CD14-positive monocyte (primary cell): ENCODE measurements at regions not wholly inside any gene's neighbourhood (a gene's known extent, or its start where the extent isn't known, plus 50 kb on each side); places are given as distances from the start of the nearest gene placed in this dataset.

Experiments used
- DNase-seq, 3 donors: peaks; one replicate each; pipeline ENCODE4 v3.0.0-alpha.2; 2011 to 2022
- H2AFZ ChIP-seq: 2 replicates; pipeline ENCODE4 v1.6.0; 2012; ENCODE audit warnings: mild to moderate bottlenecking, low read depth, low read length, inconsistent platforms; ENCODE audit not compliant: insufficient read depth, poor library complexity, severe bottlenecking
- H3K27ac ChIP-seq, 2 donors: 1 replicate in 1 of 2; 2 replicates in 1 of 2; pipeline ENCODE4 v1.5.1; 2012 to 2013; ENCODE audit warnings: low read length in 2 of 2, control low read depth in 1 of 2, inconsistent platforms in 1 of 2, low read depth in 1 of 2, mild to moderate bottlenecking in 1 of 2
- H3K27me3 ChIP-seq, 2 donors: one replicate each; pipeline versions ENCODE4 v1.6.0 to v1.6.1; 2011 to 2013; ENCODE audit warnings: low read length in 2 of 2; ENCODE audit not compliant: control insufficient read depth in 2 of 2, insufficient read depth in 2 of 2
- H3K36me3 ChIP-seq, 2 donors: replicated peaks in 1 of 2; 1 replicate in 1 of 2; 2 replicates in 1 of 2; pipeline versions ENCODE4 v1.5.1 to v1.6.1; 2012 to 2013; ENCODE audit warnings: low read length in 2 of 2, control low read depth in 1 of 2, inconsistent platforms in 1 of 2, mild to moderate bottlenecking in 1 of 2; ENCODE audit not compliant: insufficient read depth in 2 of 2, control insufficient read depth in 1 of 2
- H3K4me1 ChIP-seq, 2 donors: 1 replicate in 1 of 2; 2 replicates in 1 of 2; pipeline versions ENCODE4 v1.5.1 to v1.6.1; 2012 to 2013; ENCODE audit warnings: low read length in 2 of 2, control low read depth in 1 of 2, inconsistent platforms in 1 of 2, mild to moderate bottlenecking in 1 of 2, moderate library complexity in 1 of 2; ENCODE audit not compliant: insufficient read depth in 2 of 2, control insufficient read depth in 1 of 2
- H3K4me2 ChIP-seq: replicated peaks from 2 replicates; pipeline ENCODE3; 2012; ENCODE audit warnings: low read length, moderate library complexity, mild to moderate bottlenecking; ENCODE audit not compliant: poor library complexity, severe bottlenecking; ENCODE audit errors: extremely low read depth
- H3K4me3 ChIP-seq, 3 experiments: fragments of 200-600 bp in 1 of 3; sonication (generic) in 1 of 3; replicated peaks in 1 of 3; 1 replicate in 2 of 3; 2 replicates in 1 of 3; pipeline ENCODE4 v1.5.1; 2011 to 2013; ENCODE audit warnings: low read length in 3 of 3, mild to moderate bottlenecking in 3 of 3, control low read depth in 2 of 3, low read depth in 2 of 3, inconsistent platforms in 1 of 3, moderate library complexity in 1 of 3
- H3K79me2 ChIP-seq: 2 replicates; pipeline ENCODE4 v1.6.0; 2012; ENCODE audit warnings: mild to moderate bottlenecking, control low read depth, inconsistent platforms, low read length, moderate library complexity; ENCODE audit not compliant: insufficient read depth
- H3K9ac ChIP-seq: 2 replicates; pipeline ENCODE4 v1.6.0; 2017; ENCODE audit warnings: low read length, mild to moderate bottlenecking; ENCODE audit not compliant: insufficient read depth, poor library complexity, severe bottlenecking
- H3K9me3 ChIP-seq, 2 donors: replicated peaks in 1 of 2; 1 replicate in 1 of 2; 2 replicates in 1 of 2; pipeline versions ENCODE4 v1.5.1 to v1.6.1; 2012 to 2013; ENCODE audit warnings: low read length in 2 of 2, control low read depth in 1 of 2; ENCODE audit not compliant: control insufficient read depth in 1 of 2, insufficient read depth in 1 of 2
- H4K20me1 ChIP-seq: 2 replicates; pipeline ENCODE4 v1.6.0; 2012; ENCODE audit warnings: mild to moderate bottlenecking, low read length, control low read depth, moderate library complexity; ENCODE audit not compliant: insufficient read depth
- H3K27ac Mint-ChIP-seq, 7 donors: one replicate each; pipeline ENCODE4 v1.8.0; 2020; ENCODE audit warnings: mild to moderate bottlenecking in 7 of 7, mixed read lengths in 7 of 7, moderate library complexity in 6 of 7, inconsistent platforms in 2 of 7
- H3K27me3 Mint-ChIP-seq, 3 donors: one replicate each; pipeline ENCODE4 v1.8.0; 2021 to 2022; ENCODE audit warnings: low read depth in 3 of 3, mild to moderate bottlenecking in 3 of 3, mixed read lengths in 3 of 3, moderate library complexity in 3 of 3, inconsistent platforms in 1 of 3
- H3K36me3 Mint-ChIP-seq, 2 donors: one replicate each; pipeline ENCODE4 v1.8.0; 2020; ENCODE audit warnings: mixed read lengths in 2 of 2, inconsistent platforms in 1 of 2, mild to moderate bottlenecking in 1 of 2
- H3K4me1 Mint-ChIP-seq: one replicate; pipeline ENCODE4 v1.8.0; 2020; ENCODE audit warnings: mild to moderate bottlenecking, mixed read lengths
- H3K4me3 Mint-ChIP-seq, 2 donors: one replicate each; pipeline ENCODE4 v1.8.0; 2020; ENCODE audit warnings: mild to moderate bottlenecking in 2 of 2, mixed read lengths in 2 of 2, moderate library complexity in 1 of 2
- H3K9me3 Mint-ChIP-seq, 7 donors: one replicate each; pipeline ENCODE4 v1.8.0; 2020 to 2022; ENCODE audit warnings: mixed read lengths in 7 of 7, mild to moderate bottlenecking in 6 of 7, moderate library complexity in 6 of 7, inconsistent platforms in 2 of 7
- WGBS: methylation state at CpG from one replicate; pipeline ENCODE4 v1.1.5; 2013; ENCODE audit warnings: missing lambda C conversion rate; ENCODE audit not compliant: insufficient coverage; 5-methylcytosine and 5-hydroxymethylcytosine counted together
- intact Hi-C, 2 donors: fragments of 100-400 bp; cut with micrococcal nuclease; formaldehyde crosslinking; loops; one replicate each; pipeline versions ENCODE4 v1.15.0 to v1.15.1; 2023
- TF ChIP-seq, protein P1 (sequence below): fragments of 200-600 bp; IDR thresholded peaks from one replicate; pipeline ENCODE4 v1.8.0; 2022; ENCODE audit warnings: antibody characterized with exemption, mild to moderate bottlenecking

DNA sequence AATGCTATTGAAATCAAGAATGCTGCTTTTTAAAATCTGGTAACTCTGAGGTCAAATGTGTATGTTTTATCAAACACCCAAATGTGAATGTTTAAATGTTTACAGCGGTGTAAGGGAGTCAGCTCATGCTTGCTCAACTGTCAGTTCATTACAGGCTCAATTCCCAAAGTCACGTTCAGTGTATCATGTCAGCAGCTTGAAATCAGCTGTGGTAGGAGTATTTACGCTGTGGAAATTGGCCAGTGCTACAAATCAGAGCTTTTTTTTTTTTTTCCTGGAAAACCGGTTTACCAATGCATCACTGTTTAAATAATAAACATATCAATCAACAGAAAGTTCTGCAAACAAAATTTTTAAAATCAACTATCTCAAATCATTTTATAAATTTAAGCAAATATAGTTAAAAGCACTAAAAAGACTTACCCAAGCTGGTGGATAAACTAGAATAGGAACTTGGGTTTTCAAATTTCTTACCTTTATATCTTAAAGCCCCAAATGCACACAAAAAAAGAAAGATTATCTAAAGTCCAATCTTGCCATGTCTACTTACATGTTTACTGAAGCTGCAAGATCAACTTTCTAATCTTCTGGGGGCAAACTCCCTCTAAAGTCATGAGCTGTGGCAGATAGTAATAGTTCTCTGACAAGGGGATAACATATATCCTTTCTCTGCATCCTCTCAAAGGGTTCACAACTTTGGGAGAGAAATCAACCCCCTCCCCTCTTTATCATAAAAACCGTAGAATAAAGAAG is 57.6 kb upstream of the GRAMD2B start:
- 100% methylated on average over 1 of the region's 5 CpGs for WGBS
- no peak overlapping the region for H3K27ac Mint-ChIP-seq
- TF ChIP-seq, protein P1, sequence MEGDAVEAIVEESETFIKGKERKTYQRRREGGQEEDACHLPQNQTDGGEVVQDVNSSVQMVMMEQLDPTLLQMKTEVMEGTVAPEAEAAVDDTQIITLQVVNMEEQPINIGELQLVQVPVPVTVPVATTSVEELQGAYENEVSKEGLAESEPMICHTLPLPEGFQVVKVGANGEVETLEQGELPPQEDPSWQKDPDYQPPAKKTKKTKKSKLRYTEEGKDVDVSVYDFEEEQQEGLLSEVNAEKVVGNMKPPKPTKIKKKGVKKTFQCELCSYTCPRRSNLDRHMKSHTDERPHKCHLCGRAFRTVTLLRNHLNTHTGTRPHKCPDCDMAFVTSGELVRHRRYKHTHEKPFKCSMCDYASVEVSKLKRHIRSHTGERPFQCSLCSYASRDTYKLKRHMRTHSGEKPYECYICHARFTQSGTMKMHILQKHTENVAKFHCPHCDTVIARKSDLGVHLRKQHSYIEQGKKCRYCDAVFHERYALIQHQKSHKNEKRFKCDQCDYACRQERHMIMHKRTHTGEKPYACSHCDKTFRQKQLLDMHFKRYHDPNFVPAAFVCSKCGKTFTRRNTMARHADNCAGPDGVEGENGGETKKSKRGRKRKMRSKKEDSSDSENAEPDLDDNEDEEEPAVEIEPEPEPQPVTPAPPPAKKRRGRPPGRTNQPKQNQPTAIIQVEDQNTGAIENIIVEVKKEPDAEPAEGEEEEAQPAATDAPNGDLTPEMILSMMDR = no peak

DNA sequence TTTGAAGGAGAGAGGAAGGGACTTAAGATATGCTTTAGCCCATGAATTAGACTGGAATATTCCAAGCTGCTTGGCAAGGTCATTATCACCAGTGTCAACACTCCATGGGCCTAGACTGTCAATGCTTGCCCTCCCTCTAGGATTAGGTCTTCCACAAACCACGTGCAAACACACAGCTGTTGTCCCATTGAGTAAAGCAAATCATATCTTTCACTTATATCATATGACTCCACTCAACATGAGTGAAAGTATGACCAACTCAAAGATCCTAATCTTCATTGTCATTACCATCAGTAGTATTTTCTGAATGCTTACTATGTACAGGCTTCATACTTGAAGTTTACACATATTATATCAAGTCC is 57.0 kb upstream of the GRAMD2B start:
- Mint-ChIP-seq H3K27ac (no peak overlapping the region), H3K4me3 (no peak overlapping the region), H3K27me3 (peaks cover 0 to 5% (median 1%) of the 10 kb centered on the region in 3 donors), H3K9me3 (peaks cover 0 to 5% (median 1%) of the 10 kb centered on the region in 7 donors), H3K36me3 (no peaks in the 10 kb centered on the region), H3K4me1 (peaks cover 8% of the 10 kb centered on the region)
- DNase-seq = no peak
- Histone ChIP-seq H3K4me3 (no peak overlapping the region), H2AFZ (no peak overlapping the region), H3K4me2 (no peak overlapping the region), H3K4me1 (no peaks in the 10 kb centered on the region), H3K36me3 (no peaks in the 10 kb centered on the region), H3K9ac (no peak overlapping the region), H3K27me3 (no peaks in the 10 kb centered on the region), H4K20me1 (no peaks in the 10 kb centered on the region), H3K27ac (no peak overlapping the region), H3K79me2 (no peaks in the 10 kb centered on the region), H3K9me3 (no peaks in the 10 kb centered on the region)
- TF ChIP-seq, protein P1 = no peak
- intact Hi-C loops = no loop called here
- WGBS = 80% methylated on average over 1 of the region's 1 CpG

More for the DNA sequence above, 57.6 kb upstream of the GRAMD2B start:
- H3K4me2 ChIP-seq = no peak overlapping the region
- no peak overlapping the region for H2AFZ ChIP-seq
- H3K27me3 ChIP-seq = no peaks in the 10 kb centered on the region
- no peak for DNase-seq
- no peaks in the 10 kb centered on the region for H3K36me3 ChIP-seq
- H3K9me3 ChIP-seq = no peaks in the 10 kb centered on the region
- intact Hi-C loops = no loop called here
- H3K9me3 Mint-ChIP-seq = peaks cover 0 to 5% (median 1%) of the 10 kb centered on the region in 7 donors
- H3K4me1 ChIP-seq = peaks cover 0 to under 1% of the 10 kb centered on the region in 2 donors
- peaks cover 0 to 5% (median 1%) of the 10 kb centered on the region in 3 donors for H3K27me3 Mint-ChIP-seq
- H4K20me1 ChIP-seq = no peaks in the 10 kb centered on the region
- H3K4me3 ChIP-seq = no peak overlapping the region
- H3K27ac ChIP-seq = no peak overlapping the region
- no peak overlapping the region for H3K4me3 Mint-ChIP-seq
- H3K9ac ChIP-seq = no peak overlapping the region
- H3K79me2 ChIP-seq = no peaks in the 10 kb centered on the region
- peaks cover 8% of the 10 kb centered on the region for H3K4me1 Mint-ChIP-seq
- no peaks in the 10 kb centered on the region for H3K36me3 Mint-ChIP-seq
